ENCODE measurements at regions not wholly inside any gene's neighbourhood (a gene's known extent, or its start where the extent isn't known, plus 50 kb on each side); places are given as distances from the start of the nearest gene placed in this dataset.

GRCh38 chr10:46227571-46227935 lies 59.2 kb upstream of the ANTXRL start:
- FAIRE-seq, result no peak

GRCh38 chr10:46227936-46228562 lies 58.7 kb upstream of the ANTXRL start:
- DNase-seq (ENCODE audit: low spot score) (no peak), FAIRE-seq (no peak)

More at GRCh38 chr10:46227571-46227935, 59.2 kb upstream of the ANTXRL start:
- DNase-seq (ENCODE audit: low spot score), result no peak

DNA sequence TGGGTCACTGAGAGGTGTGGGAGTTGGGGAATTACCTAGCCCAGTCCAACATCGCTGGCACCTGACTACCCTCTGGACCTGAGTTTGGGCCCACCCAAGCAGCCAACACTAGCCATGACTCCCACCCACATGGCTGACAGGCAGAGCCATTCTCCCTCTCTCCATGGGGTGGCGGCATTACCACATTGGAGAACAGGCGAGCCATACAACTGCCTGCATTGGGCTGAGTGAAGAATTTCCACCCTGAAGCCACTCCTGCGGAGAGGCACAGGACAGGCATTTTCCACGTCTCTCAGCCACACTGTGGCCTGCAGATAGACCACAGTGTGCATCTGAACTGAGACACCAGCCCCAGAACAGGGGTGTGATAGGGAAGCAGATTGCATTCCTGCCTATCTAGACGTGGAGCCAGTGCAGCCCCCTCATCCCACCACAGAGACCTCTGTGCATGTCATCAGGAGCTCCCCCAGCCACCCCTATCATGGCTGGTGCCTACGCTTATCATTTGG lies 58.2 kb upstream of the ANTXRL start:
- FAIRE-seq (no peak), DNase-seq (ENCODE audit: low spot score) (peak; percentile 69)

GRCh38 chr10:46229144-46229563 lies 57.6 kb upstream of the ANTXRL start:
- no peak for FAIRE-seq
- no peak for DNase-seq (ENCODE audit: low spot score)

DNA sequence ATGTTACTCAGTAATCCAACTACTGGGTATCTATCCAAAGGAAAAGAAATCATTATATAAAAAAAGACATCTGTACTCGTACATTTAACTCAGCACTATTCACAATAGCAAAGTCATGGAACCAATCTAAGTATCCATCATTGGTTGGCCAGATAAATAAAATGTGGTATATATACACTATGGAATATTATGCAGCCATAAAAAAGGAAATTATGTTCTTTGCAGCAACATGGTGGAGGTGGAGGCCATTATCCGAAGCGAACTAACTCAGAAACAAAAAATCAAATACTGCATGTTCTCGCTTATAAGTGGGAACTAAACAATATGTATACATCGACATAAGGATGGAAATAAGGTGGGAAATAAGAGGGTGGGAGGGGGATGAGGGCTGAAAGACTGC lies 56.2 kb upstream of the ANTXRL start:
- DNase-seq (ENCODE audit: low spot score) (no peak), FAIRE-seq (no peak)

DNA sequence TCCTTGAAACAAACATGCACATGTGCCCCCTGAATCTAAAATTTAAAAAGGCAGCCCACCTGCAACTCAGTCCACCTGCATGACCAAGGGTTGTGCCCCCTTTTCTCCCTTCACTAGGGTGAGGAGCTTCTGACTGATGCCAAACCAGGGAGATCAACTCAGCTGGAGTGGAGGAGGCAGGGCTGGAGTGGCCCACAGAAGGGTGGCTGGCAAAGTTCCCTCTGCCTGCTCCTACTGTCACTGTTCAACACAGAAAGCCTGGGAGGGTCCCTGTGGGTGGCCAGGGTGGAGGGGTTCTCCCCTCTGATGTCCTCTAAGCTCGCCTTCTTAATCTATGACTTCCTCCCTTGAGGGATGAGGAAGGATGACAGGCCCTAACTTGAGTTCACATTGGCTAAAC lies 55.7 kb upstream of the ANTXRL start:
- DNase-seq (ENCODE audit: low spot score) (no peak), FAIRE-seq (no peak)

- FAIRE-seq (no peak), DNase-seq (ENCODE audit: low spot score) (no peak)
Measured at GRCh38 chr10:46232084-46232483, 54.7 kb upstream of the ANTXRL start.

DNA sequence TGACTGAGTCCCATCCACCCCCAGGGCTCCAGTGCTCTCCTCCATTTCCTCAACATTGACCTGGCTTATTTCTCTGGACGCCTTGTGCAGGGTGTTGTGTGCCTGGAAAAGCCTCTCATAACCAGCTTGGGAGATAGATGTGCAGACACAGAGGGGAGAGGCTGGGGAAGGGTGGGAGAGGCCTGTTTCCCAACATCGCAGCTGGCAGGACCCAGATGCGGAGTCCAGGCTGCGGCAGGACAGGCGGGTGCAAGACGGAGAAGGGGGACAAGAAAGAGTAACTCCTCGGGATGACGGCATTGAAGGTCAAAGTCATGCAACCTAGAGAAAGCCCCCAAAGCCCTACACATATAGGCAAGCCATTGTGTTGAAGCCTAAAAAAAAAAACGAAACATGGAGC lies 54.1 kb upstream of the ANTXRL start:
- no peak for DNase-seq (ENCODE audit: low spot score)
- no peak for FAIRE-seq

DNA sequence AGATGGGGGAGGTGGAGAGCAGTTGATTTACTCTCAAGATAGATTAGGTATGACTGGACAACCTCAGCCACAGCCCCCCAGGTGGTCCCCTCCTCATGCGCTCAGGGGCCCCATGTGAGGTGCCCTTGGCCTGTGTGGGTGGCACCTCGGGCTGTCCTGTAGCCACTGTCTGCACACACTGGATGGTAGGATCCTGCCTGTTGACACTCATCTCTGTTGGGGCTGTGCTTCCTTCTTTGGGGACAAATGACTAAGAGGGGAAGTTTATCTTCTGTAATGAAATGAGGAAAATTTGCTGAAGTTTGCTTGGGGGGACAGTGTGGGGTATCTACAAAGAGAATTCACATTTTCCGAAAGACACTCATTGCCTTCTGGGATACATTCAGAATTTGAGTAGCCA lies 53.6 kb upstream of the ANTXRL start:
- DNase-seq (ENCODE audit: low spot score), result no peak
- no peak for FAIRE-seq

GRCh38 chr10:46234026-46234425 lies 52.8 kb upstream of the ANTXRL start:
- FAIRE-seq (no peak), DNase-seq (ENCODE audit: low spot score) (no peak)

- DNase-seq (ENCODE audit: low spot score), result no peak
- no peak for FAIRE-seq
Measured at GRCh38 chr10:46234431-46235060, 52.3 kb upstream of the ANTXRL start.

DNA sequence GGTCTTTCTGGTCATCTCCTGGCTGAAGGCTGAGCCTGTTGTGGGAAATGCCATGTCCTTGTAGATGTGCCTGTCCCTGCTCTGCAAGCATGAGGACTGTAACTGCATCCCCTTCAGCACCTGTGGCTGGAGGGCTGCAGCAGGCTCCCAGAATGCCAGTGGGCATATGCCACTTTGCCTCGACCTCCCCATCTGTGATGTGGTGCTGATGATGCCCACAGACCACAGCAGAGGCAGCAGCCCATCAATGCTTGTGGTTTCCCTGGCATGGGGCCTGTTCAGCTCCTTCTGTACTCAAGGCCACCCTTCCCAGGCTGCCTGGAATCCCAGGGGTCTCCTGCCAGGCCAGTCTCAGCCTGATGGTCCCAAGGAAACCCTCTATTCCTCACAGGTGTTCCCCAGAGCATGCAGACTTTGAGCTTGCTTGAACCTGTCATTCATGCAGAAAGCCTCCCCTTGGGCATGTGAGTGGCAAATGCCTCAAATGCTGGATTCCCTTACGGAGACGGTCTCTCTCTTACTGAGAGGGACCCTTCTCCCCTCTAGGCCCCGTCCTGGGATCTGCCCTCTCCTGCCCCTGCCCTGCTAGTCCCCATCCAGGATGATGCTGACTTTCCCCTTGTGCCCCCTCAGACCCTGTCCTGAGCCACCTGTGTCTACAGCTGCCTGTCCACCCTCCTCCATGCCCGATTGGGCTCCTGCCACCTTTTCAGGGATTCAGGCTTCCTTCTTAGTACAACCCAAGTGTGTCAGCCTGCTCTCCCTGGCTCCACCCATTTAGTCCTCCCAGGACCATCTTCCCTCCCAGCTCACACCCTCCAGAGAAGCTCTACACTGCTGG lies 50.9 kb upstream of the ANTXRL start:
- DNase-seq (ENCODE audit: low spot score), result no peak
- FAIRE-seq, result no peak

GRCh38 chr10:46236546-46236887 lies 50.3 kb upstream of the ANTXRL start:
- FAIRE-seq (no peak), DNase-seq (ENCODE audit: low spot score) (no peak)

DNA sequence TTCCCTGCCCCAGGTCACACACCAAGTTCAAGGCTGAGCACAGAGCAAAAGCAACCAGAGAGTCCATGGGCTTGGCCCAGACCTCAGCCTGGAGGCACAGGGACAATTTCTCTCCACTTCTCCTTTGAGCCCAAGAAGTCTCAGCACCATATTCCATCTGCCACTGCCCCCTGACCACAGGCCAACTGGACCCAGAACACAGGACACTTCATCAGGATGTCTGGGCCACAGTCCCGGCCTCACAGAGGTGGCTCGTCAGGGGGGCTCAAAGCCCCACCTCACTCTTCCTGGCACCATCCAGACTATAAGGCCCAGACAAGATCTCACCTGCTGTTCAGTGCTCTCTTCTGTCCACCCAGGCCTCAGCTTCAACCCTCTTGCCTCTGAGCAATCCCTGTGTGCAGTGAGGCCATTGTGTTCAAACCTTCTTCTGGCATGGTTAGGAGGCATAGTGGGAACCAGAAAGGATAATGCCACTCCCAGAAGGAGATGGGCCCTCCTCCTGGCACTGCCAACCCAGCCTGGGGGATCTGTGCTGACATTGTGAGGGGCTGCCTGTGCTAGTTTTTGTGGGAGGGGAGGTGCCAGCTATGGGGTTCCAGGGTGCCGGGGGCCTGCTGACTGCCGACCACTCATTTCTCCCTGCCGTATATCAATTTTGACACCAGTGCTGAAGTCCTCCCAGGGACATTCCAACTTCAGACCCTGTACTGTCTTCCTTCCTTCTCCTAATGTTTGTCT lies 49.7 kb upstream of the ANTXRL start:
- no peak for DNase-seq (ENCODE audit: low spot score)
- no peak for FAIRE-seq

Measured in RCC 7860 (cell line).